Common myeloid progenitor, CD34-positive (primary cell): ENCODE measurements at regions not wholly inside any gene's neighbourhood (a gene's known extent, or its start where the extent isn't known, plus 50 kb on each side); places are given as distances from the start of the nearest gene placed in this dataset.

Experiments
- CTCF ChIA-PET: fragments of 350-600 bp; sonication (Branson Sonifier 250); formaldehyde crosslinking; loops from one replicate; lab custom pipeline; 2021; ENCODE audit warnings: antibody characterized with exemption; lab: Charles Lee
- POLR2A ChIA-PET: fragments of 350-600 bp; sonication (Branson Sonifier 250); formaldehyde crosslinking; loops from one replicate; lab custom pipeline; 2021; ENCODE audit warnings: antibody characterized with exemption; lab: Charles Lee
- DNase-seq, 3 donors: peaks; one replicate each; pipeline versions ENCODE4 v3.0.0 to v3.0.0-alpha.2; 2013
- H3K27ac ChIP-seq, 2 experiments: 1 replicate in 1 of 2; 2 replicates in 1 of 2; pipeline ENCODE4 v1.7.0; 2013; ENCODE audit warnings: inconsistent platforms in 2 of 2, low read length in 2 of 2, mild to moderate bottlenecking in 2 of 2, low read depth in 1 of 2, moderate library complexity in 1 of 2; ENCODE audit not compliant: severe bottlenecking in 2 of 2, insufficient read depth in 1 of 2, poor library complexity in 1 of 2
- H3K27me3 ChIP-seq, 5 experiments: replicated peaks in 2 of 5; 1 replicate in 3 of 5; 2 replicates in 2 of 5; pipeline versions ENCODE4 v1.6.1 to v1.7.0; 2013; ENCODE audit warnings: low read length in 4 of 5, mild to moderate bottlenecking in 2 of 5, moderate library complexity in 2 of 5, inconsistent platforms in 1 of 5; ENCODE audit not compliant: insufficient read depth in 5 of 5, control insufficient read depth in 4 of 5
- H3K36me3 ChIP-seq, 4 experiments: 1 replicate in 2 of 4; 2 replicates in 2 of 4; pipeline versions ENCODE4 v1.6.1 to v1.7.0; 2013; ENCODE audit warnings: low read length in 3 of 4, control low read depth in 1 of 4, mild to moderate bottlenecking in 1 of 4; ENCODE audit not compliant: control insufficient read depth in 4 of 4, insufficient read depth in 4 of 4
- H3K4me1 ChIP-seq, 4 experiments: 1 replicate in 3 of 4; 2 replicates in 1 of 4; pipeline versions ENCODE4 v1.6.1 to v1.7.1; 2013; ENCODE audit warnings: low read length in 3 of 4, mild to moderate bottlenecking in 3 of 4, control low read depth in 1 of 4, inconsistent platforms in 1 of 4, moderate library complexity in 1 of 4; ENCODE audit not compliant: control insufficient read depth in 4 of 4, insufficient read depth in 4 of 4; ENCODE audit errors: control extremely low read depth in 1 of 4
- H3K4me3 ChIP-seq, 7 experiments: 1 replicate in 4 of 7; 2 replicates in 3 of 7; pipeline versions ENCODE4 v1.5.1 to v1.7.0; 2013; ENCODE audit warnings: mild to moderate bottlenecking in 7 of 7, low read length in 6 of 7, moderate library complexity in 6 of 7, inconsistent platforms in 2 of 7, low read depth in 2 of 7, control low read depth in 1 of 7; ENCODE audit not compliant: insufficient read depth in 4 of 7, control insufficient read depth in 1 of 7; ENCODE audit errors: extremely low read depth in 1 of 7
- H3K9me3 ChIP-seq, 5 experiments: 1 replicate in 4 of 5; 2 replicates in 1 of 5; pipeline versions ENCODE4 v1.6.1 to v1.7.1; 2013; ENCODE audit warnings: low read length in 4 of 5, mild to moderate bottlenecking in 2 of 5, inconsistent platforms in 1 of 5, low read depth in 1 of 5, moderate library complexity in 1 of 5; ENCODE audit not compliant: control insufficient read depth in 4 of 5, insufficient read depth in 2 of 5; ENCODE audit errors: control extremely low read depth in 1 of 5
- WGBS: methylation state at CpG from one replicate; pipeline ENCODE4 v1.1.5; 2013; ENCODE audit not compliant: insufficient coverage; 5-methylcytosine and 5-hydroxymethylcytosine counted together

DNA sequence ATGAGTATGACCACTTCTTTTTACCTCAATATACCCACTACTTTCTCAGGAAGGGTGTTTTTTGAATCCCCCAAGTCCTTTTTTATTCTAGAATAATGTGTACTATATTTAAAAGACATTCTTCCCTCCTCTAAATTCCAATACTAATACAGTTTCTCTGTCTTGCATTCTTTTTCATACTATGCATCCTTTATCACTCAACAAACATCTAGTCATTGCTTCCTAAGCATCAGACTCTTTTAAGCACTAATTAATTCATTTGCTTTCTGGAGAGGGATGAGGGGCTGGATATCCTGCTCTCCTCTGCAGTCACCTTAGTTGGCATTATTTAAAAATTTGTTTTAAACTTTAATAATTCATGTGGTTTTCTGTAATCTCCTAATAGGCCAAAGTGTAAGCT is 838.8 kb downstream of the KCNT2 start:
- Histone ChIP-seq H3K27me3 (no peaks in the 10 kb centered on the region), H3K4me1 (no peaks in the 10 kb centered on the region), H3K27ac (no peak overlapping the region), H3K36me3 (no peaks in the 10 kb centered on the region), H3K9me3 (no peaks in the 10 kb centered on the region), H3K4me3 (no peak overlapping the region)
- POLR2A ChIA-PET = no interaction called here
- CTCF ChIA-PET = no interaction called here
- DNase-seq = no peak

DNA sequence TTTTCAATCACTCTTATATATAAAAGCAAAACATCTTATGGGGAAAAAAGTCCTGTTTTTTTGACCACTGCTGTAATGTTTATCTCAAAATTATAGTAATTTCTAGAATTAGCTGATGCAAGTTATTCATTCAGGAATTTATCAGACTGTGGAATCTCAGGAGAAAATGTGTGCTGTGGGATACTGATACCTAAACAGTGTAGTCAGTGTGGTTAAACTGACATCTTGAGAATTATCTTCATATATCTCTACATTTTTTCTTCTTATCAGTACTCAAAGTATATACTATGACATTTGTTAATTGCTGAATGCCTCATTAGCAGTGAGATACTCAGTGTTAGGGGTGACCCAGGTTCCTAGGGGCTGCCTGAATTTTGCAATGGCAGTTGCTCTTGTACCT is 839.3 kb downstream of the KCNT2 start:
- no peak overlapping the region for H3K27ac ChIP-seq
- no peaks in the 10 kb centered on the region for H3K9me3 ChIP-seq
- no peak for DNase-seq
- no peaks in the 10 kb centered on the region for H3K36me3 ChIP-seq
- CTCF ChIA-PET = no interaction called here
- POLR2A ChIA-PET = no interaction called here
- no peaks in the 10 kb centered on the region for H3K4me1 ChIP-seq
- no peak overlapping the region for H3K4me3 ChIP-seq
- no peaks in the 10 kb centered on the region for H3K27me3 ChIP-seq

- Histone ChIP-seq H3K27ac (no peak overlapping the region), H3K36me3 (no peaks in the 10 kb centered on the region), H3K4me1 (no peaks in the 10 kb centered on the region), H3K27me3 (no peaks in the 10 kb centered on the region), H3K4me3 (no peak overlapping the region), H3K9me3 (no peaks in the 10 kb centered on the region)
- DNase-seq = no peak
- WGBS = no CpG with 5 or more reads among the region's 2 CpGs
- POLR2A ChIA-PET = no interaction called here
- CTCF ChIA-PET = no interaction called here
Measured at GRCh38 chr1:195768377-195768776, 839.9 kb downstream of the KCNT2 start.

- H3K9me3 ChIP-seq = no peaks in the 10 kb centered on the region
- H3K27me3 ChIP-seq = no peaks in the 10 kb centered on the region
- peak in 2 of 3 donors; percentile 32 to 34 for DNase-seq
- CTCF ChIA-PET = no interaction called here
- H3K36me3 ChIP-seq = no peaks in the 10 kb centered on the region
- no peak overlapping the region for H3K27ac ChIP-seq
- no peak overlapping the region for H3K4me3 ChIP-seq
- H3K4me1 ChIP-seq = no peaks in the 10 kb centered on the region
- POLR2A ChIA-PET = no interaction called here
Measured at GRCh38 chr1:195766709-195767108, 841.5 kb downstream of the KCNT2 start.

- H3K27ac ChIP-seq = no peak overlapping the region
- no peak overlapping the region for H3K4me3 ChIP-seq
- H3K27me3 ChIP-seq = no peaks in the 10 kb centered on the region
- H3K36me3 ChIP-seq = no peaks in the 10 kb centered on the region
- WGBS = no CpG with 5 or more reads among the region's 1 CpG
- CTCF ChIA-PET = no interaction called here
- no peaks in the 10 kb centered on the region for H3K9me3 ChIP-seq
- POLR2A ChIA-PET = no interaction called here
- H3K4me1 ChIP-seq = no peaks in the 10 kb centered on the region
- no peak for DNase-seq
Measured at GRCh38 chr1:195765099-195765498, 843.1 kb downstream of the KCNT2 start.

GRCh38 chr1:195763907-195764374 is 844.3 kb downstream of the KCNT2 start:
- Histone ChIP-seq H3K9me3 (no peaks in the 10 kb centered on the region), H3K36me3 (no peaks in the 10 kb centered on the region), H3K4me1 (no peaks in the 10 kb centered on the region), H3K4me3 (no peak overlapping the region), H3K27me3 (no peaks in the 10 kb centered on the region), H3K27ac (no peak overlapping the region)
- CTCF ChIA-PET = no interaction called here
- WGBS = 100% methylated on average over 2 of the region's 4 CpGs
- DNase-seq = no peak
- POLR2A ChIA-PET = no interaction called here

DNA sequence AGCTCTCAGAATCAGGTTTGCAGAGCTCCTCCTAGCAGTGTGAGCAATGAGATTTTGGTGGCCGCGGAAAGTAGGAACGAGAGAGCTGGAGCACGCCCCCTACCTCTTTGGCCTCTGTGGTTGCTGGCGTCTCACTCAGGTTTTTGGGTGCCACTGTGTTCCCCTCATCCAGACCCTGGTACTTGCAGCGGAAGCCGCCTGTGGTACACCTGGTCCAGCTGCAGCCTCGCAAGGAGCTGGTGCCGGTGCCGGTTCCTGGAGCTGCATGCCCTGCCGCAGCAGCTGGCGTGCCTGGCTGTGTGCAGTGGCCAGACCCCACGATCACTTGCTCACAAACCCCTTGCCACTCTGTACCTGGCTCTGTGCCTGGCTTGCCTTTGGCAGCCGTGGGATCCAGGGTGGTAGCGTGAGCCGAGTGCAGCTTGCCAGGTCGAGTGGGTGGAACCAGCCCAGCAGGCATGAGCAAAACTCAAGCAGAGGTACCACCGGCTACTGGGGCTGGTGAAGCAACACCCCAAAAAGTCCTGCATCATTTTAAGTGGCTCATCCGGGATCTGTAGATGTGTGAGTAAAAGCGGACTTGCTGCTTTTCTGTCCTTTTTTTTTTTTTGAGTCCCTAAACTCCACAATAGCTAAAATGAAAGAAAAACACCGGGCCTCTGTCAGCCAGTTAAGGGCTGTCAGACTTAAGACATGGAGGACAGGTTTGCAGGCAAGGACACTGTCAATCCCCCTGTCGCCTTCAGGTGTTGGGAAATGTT is 844.9 kb downstream of the KCNT2 start:
- ChIA-PET CTCF (no interaction called here), POLR2A (interaction anchor here (0.6 kb wide), 1 partner anchor 1202 kb away, joined by 3 read pairs; no protein-coding TSS in a partner anchor)
- H3K9me3 ChIP-seq = no peaks in the 10 kb centered on the region
- no peaks in the 10 kb centered on the region for H3K36me3 ChIP-seq
- no peaks in the 10 kb centered on the region for H3K27me3 ChIP-seq
- no peak overlapping the region for H3K27ac ChIP-seq
- DNase-seq = no peak
- no peaks in the 10 kb centered on the region for H3K4me1 ChIP-seq
- WGBS = 96% methylated on average over 21 of the region's 22 CpGs
- H3K4me3 ChIP-seq = no peak overlapping the region
